ENCODE measurements at regions not wholly inside any gene's neighbourhood (a gene's known extent, or its start where the extent isn't known, plus 50 kb on each side); places are given as distances from the start of the nearest gene placed in this dataset.
"Not testable (repeated sequence)": the region's sequence is repeated elsewhere in the genome, so short reads cannot be mapped to it uniquely, and the experiment has no call there.

GRCh38 chr21:9572782-9573181 lies 948.6 kb upstream of the TPTE start:
- not testable (repeated sequence) for DNase-seq (ENCODE audit: low spot score)

GRCh38 chr21:9573528-9573927 lies 947.9 kb upstream of the TPTE start:
- not testable (repeated sequence) for DNase-seq (ENCODE audit: low spot score)

DNA sequence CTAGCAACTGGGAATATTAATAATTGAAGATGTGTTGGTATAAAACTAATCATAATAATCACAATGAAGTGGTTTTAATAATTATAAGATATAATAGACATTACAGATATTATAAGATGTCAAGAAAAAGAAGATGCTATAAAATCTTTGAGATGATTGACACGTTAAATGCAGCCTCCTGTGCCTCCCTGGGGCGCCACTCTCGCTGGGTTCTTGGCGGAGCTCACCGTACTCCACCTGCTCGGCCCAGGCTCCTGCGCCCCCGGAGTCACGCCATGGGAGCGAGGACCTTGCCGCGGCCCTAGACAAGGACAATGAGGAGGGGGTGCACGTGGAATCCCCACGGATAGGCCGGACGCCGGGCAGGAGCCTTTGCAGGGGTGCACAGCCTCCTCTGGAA lies 942.1 kb upstream of the TPTE start:
- not testable (repeated sequence) for DNase-seq (ENCODE audit: low spot score)

GRCh38 chr21:9587941-9588340 lies 933.4 kb upstream of the TPTE start:
- not testable (repeated sequence) for DNase-seq (ENCODE audit: low spot score)

- DNase-seq (ENCODE audit: low spot score): not testable (repeated sequence)
Observed at GRCh38 chr21:9592591-9592990, 928.8 kb upstream of the TPTE start.

- not testable (repeated sequence) for DNase-seq (ENCODE audit: low spot score)
Observed at GRCh38 chr21:9593646-9594045, 927.7 kb upstream of the TPTE start.

- not testable (repeated sequence) for DNase-seq (ENCODE audit: low spot score)
Observed at GRCh38 chr21:9614011-9614410, 907.4 kb upstream of the TPTE start.

GRCh38 chr21:9621121-9621793 lies 900.1 kb upstream of the TPTE start:
- DNase-seq (ENCODE audit: low spot score): not testable (repeated sequence)

DNA sequence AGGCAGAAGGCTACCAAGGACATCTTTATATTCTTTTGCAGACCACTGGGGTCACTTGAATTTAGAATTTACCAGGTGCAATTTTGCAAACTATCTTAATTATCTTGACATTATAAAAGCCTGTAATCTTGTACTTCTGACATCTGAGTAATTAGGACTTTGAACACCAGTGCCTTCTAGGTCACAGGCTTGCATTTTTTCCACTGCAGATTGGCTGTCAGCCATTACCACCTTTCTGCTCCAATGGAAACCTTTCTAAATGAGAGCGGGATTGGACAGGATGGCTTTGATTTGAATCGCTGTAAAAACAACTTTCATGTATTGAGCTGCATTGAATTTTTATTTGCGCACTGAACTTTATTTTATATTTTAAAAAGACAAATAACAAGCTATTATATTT lies 893.3 kb upstream of the TPTE start:
- DNase-seq (ENCODE audit: low spot score): not testable (repeated sequence)

GRCh38 chr21:9647409-9647808 lies 874.0 kb upstream of the TPTE start:
- not testable (repeated sequence) for DNase-seq (ENCODE audit: low spot score)

GRCh38 chr21:9648331-9648730 lies 873.1 kb upstream of the TPTE start:
- not testable (repeated sequence) for DNase-seq (ENCODE audit: low spot score)

- peak; percentile 31 for DNase-seq (ENCODE audit: low spot score)
Observed at GRCh38 chr21:9648947-9649720, 872.2 kb upstream of the TPTE start.

DNA sequence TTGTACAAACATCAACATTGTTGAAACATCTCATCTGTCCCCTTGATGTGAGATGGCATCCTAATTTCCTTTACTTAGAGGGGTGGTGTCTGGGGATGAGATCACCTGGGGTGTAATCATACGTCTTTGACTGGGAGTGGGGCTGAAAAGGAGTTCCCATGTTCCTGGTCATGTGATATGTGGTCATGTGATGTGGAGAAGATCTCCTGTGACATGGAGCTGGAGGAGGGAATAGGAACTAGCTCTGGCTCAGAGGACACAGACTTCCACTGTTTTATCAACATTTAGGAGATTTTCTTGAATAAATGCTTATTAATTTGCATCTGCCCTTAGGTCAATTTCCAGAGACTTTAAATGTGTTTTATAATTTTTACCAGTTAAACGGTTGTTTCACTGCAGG lies 868.6 kb upstream of the TPTE start:
- DNase-seq (ENCODE audit: low spot score): not testable (repeated sequence)

DNA sequence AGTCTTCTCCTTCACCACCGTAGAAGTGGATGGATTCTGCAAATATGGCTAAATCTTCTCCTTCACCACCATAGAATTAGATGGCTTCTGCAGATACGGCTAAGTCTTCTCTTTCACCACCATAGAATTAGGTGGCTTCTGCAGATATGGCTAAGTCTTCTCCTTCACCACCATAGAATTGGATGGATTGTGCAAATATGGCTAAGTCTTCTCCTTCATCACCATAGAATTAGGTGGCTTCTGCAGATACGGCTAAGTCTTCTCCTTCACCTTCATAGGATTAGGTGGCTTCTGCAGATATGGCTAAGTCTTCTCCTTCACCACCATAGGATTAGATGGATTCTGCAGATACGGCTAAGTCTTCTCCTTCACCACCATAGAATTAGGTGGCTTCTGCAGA lies 866.2 kb upstream of the TPTE start:
- DNase-seq (ENCODE audit: low spot score): not testable (repeated sequence)

DNA sequence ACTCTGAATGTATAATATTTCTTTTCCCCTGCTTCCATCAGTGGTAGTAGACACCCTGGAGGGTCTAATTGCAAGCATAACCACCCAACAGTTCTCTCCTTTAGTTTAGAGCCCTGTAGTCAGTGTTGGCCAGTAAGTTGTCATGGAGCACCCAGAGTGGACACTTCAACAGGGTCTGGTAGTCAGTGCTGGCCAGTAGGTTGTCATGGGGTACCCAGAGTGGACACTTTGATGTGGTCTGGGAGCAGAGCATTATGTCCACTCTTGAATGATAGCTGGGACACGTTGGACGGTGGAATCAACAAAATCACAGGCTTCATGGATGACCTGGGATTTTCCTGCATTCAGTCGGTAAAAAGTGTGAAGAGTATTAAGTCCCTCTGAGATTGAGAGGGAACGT lies 864.9 kb upstream of the TPTE start:
- not testable (repeated sequence) for DNase-seq (ENCODE audit: low spot score)

GRCh38 chr21:9657779-9658178 lies 863.6 kb upstream of the TPTE start:
- not testable (repeated sequence) for DNase-seq (ENCODE audit: low spot score)

GRCh38 chr21:9659877-9660276 lies 861.5 kb upstream of the TPTE start:
- DNase-seq (ENCODE audit: low spot score): not testable (repeated sequence)

- DNase-seq (ENCODE audit: low spot score): not testable (repeated sequence)
Observed at GRCh38 chr21:9663914-9664729, 857.3 kb upstream of the TPTE start.

GRCh38 chr21:9675811-9676210 lies 845.6 kb upstream of the TPTE start:
- DNase-seq (ENCODE audit: low spot score): not testable (repeated sequence)

DNA sequence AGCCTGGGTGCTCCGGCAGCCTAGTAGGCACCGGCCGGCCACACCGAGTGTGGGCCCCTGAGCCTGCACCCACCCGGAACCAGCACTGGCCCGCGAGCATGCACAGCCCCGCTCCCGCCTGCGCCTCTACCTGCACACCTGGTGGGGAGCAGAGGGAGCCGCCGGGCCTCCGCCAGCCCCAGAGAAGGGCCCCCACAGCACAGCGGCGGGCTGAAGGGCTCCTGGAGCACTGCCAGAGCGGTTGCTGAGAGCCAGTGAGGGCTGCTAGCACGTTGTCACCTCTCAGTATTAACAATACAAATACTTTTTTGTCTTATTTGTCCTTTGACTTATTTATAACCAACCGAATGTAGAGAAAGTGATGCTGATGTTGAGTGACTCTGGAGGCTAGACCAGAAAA lies 842.4 kb upstream of the TPTE start:
- not testable (repeated sequence) for DNase-seq (ENCODE audit: low spot score)

DNA sequence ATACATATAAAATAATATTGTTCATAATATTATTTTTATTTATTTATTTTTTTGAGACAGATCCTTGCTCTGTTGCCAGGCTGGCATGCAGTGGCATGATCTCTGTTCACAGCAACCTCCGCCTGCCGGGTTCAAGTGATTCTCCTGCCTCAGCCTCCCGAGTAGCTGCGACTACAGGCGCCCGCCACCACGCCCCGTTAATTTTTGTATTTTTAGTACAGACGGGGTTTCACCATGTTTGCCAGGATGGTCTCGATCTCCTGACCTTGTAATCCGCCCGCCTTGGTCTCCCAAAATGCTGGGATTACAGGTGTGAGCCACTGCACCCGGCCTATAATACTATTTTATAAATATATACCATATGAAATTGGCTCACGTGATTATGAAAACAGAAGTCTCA lies 832.4 kb upstream of the TPTE start:
- DNase-seq (ENCODE audit: low spot score): not testable (repeated sequence)

GRCh38 chr21:9690981-9691380 lies 830.4 kb upstream of the TPTE start:
- not testable (repeated sequence) for DNase-seq (ENCODE audit: low spot score)
